Ishikawa (cell line): ENCODE measurements at regions not wholly inside any gene's neighbourhood (a gene's known extent, or its start where the extent isn't known, plus 50 kb on each side); places are given as distances from the start of the nearest gene placed in this dataset.

Source experiments
- CEBPB ChIP-seq: IDR thresholded peaks from 2 replicates; pipeline ENCODE4 v1.6.1; 2012
- CREB1 ChIP-seq: IDR thresholded peaks from 2 replicates; pipeline ENCODE4 v1.6.1; 2012; ENCODE audit warnings: low read depth
- EGR1 ChIP-seq: IDR thresholded peaks from 2 replicates; pipeline ENCODE4 v1.6.1; 2012
- EP300 ChIP-seq: IDR thresholded peaks from 2 replicates; pipeline ENCODE4 v1.6.1; 2012; ENCODE audit warnings: borderline replicate concordance
- FOXM1 ChIP-seq: IDR thresholded peaks from 2 replicates; pipeline ENCODE4 v1.6.1; 2012; ENCODE audit warnings: low read depth, borderline replicate concordance
- NFIC ChIP-seq: IDR thresholded peaks from 2 replicates; pipeline ENCODE4 v1.6.1; 2012
- RAD21 ChIP-seq: IDR thresholded peaks from 2 replicates; pipeline ENCODE4 v1.6.1; 2012; ENCODE audit warnings: low read depth
- REST ChIP-seq: IDR thresholded peaks from 2 replicates; pipeline ENCODE4 v1.6.1; 2012; ENCODE audit warnings: low read depth, mild to moderate bottlenecking
- TAF1 ChIP-seq: IDR thresholded peaks from 2 replicates; pipeline ENCODE4 v1.6.1; 2012; ENCODE audit warnings: low read depth, mild to moderate bottlenecking
- TCF12 ChIP-seq: IDR thresholded peaks from 2 replicates; pipeline ENCODE4 v1.6.1; 2012; ENCODE audit warnings: low read depth
- TEAD4 ChIP-seq: IDR thresholded peaks from 2 replicates; pipeline ENCODE4 v1.6.1; 2012
- USF1 ChIP-seq: IDR thresholded peaks from 2 replicates; pipeline ENCODE4 v1.6.1; 2012
- YY1 ChIP-seq: IDR thresholded peaks from 2 replicates; pipeline ENCODE4 v1.6.1; 2012; ENCODE audit warnings: low read depth
- ZBTB7A ChIP-seq: IDR thresholded peaks from 2 replicates; pipeline ENCODE4 v1.6.1; 2012; ENCODE audit warnings: low read depth
- TF ChIP-seq, protein P1 (sequence below): IDR thresholded peaks from 2 replicates; pipeline ENCODE4 v1.6.1; 2012

- TF ChIP-seq CREB1, result no peak
- TF ChIP-seq ZBTB7A, result no peak
- TF ChIP-seq EP300, result no peak
- TF ChIP-seq CEBPB, result no peak
- TF ChIP-seq USF1, result no peak
- TF ChIP-seq NFIC, result no peak
- no peak for TF ChIP-seq EGR1
- no peak for TF ChIP-seq YY1
- no peak for TF ChIP-seq TAF1
- no peak for TF ChIP-seq RAD21
- no peak for TF ChIP-seq REST
- no peak for TF ChIP-seq FOXM1
- TF ChIP-seq TEAD4, result no peak
- no peak for TF ChIP-seq TCF12
These were observed 1010.8 kb downstream of the FLRT2 start for GRCh38 chr14:86540636-86541247.

DNA sequence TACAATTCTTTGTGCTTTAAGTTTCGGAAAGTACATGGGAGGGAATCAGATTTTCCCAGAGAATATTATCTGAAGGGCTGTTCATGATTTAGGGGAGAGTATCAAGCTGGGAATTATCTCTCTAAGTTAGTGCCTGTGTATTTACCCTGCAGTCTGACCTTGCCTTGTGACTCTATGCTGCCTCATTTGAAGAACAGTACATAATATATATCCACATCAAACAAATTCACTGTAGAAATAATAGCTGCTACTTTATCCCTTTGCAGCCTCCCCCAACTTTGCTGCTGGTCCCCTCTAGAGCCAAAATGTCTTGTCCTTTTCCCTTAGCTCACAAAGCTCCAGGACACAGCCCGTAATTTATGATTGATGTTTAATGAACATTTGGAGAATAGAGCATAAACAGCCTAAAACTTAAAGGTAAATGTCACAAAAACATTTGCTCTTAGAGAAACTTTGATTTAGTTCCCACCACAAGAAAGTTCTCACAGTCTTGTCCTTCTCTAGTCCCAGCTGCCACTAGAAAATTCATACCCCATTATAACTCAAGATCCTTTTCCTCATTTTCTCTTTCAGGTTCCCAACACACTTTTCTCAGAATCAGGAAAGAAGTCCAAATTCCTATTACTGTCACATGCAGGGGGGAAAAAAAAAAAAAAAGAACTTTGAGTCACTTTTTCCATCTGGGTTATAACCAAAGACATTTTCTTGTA lies 1009.6 kb downstream of the FLRT2 start:
- TF ChIP-seq CEBPB (no peak), ZBTB7A (no peak), TAF1 (no peak), EGR1 (no peak), YY1 (no peak), USF1 (no peak), TEAD4 (no peak), TCF12 (no peak), CREB1 (no peak), EP300 (no peak), NFIC (no peak), REST (no peak), RAD21 (no peak), FOXM1 (no peak)
- TF ChIP-seq, protein P1, sequence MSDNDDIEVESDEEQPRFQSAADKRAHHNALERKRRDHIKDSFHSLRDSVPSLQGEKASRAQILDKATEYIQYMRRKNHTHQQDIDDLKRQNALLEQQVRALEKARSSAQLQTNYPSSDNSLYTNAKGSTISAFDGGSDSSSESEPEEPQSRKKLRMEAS, result no peak

DNA sequence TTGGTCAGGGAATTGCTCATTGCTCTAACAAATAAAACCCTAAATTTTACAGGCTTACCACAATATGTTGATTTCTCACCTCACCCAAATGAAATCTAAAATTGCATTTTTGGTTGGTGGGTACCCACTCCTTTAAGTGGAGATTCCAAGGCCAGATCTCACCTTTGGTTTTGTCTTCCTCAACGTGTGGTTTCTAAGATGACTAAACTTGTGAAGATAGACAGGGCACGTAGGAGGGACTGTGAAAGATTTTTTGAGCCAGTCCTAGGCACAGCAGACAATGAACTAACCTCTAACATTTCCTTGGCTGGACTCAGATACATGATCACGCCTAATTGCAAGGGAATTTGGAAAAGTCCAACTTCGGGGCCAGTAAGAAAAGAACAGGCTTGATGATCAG lies 1003.9 kb downstream of the FLRT2 start:
- TF ChIP-seq REST, result no peak

- TF ChIP-seq RAD21 (no peak), YY1 (no peak), TAF1 (no peak), TCF12 (no peak)
- TF ChIP-seq, protein P1, result no peak
These were observed 1002.3 kb downstream of the FLRT2 start for GRCh38 chr14:86532219-86532618.

DNA sequence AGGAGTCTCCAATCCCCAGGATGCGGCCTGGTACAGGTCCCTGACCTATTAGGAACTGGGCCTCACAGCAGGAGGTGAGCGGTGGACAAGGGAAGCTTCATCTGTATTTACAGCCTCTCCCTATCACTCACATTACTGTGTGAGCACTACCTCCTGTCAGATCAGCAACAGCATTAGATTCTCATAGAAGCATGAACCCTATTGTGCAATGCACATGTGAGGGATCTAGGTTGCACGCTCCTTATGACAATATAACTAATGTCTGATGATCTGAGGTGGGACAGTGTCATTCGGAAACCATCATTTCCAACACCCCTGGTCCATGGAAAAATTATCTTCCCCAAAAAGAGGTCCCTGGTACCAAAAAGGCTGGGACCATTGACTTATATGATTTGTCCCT lies 1000.5 kb downstream of the FLRT2 start:
- TF ChIP-seq ZBTB7A (no peak), EGR1 (no peak), TEAD4 (no peak), RAD21 (no peak), TCF12 (no peak), FOXM1 (no peak), NFIC (no peak), EP300 (no peak), USF1 (no peak), CEBPB (no peak), CREB1 (no peak), REST (no peak), YY1 (no peak), TAF1 (no peak)
- TF ChIP-seq, protein P1, result no peak
